GM18909 (cell line): ENCODE measurements at regions not wholly inside any gene's neighbourhood (a gene's known extent, or its start where the extent isn't known, plus 50 kb on each side); places are given as distances from the start of the nearest gene placed in this dataset.
"Not testable (repeated sequence)": the region's sequence is repeated elsewhere in the genome, so short reads cannot be mapped to it uniquely, and the experiment has no call there.

Experiments
- ATAC-seq: cut with Tn5 transposase; IDR thresholded peaks from one replicate; pipeline ENCODE4 v1.9.1; 2021; ENCODE audit warnings: mild to moderate bottlenecking; ENCODE audit not compliant: unreplicated experiment, poor library complexity

DNA sequence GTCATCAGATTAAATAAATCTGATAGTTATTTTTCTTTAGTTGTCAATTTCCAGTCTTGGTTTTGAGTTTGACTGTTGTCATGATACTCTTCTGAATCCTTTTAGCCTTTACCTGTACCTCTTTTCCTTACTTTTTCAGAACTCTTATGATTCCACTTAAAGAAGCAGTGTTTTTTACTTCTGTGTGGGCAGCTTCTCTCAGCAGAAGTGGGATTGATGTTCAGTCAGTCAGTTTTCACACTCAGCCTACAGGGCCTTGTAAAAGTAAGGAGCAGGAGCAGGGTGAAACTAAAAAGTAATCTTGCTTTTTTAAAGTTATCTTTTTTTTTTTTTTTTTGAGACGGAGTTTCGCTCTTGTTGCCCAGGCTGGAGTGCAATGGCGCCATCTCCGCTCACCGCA, 75.1 kb downstream of the HAUS1 start:
- ATAC-seq, result no peak

DNA sequence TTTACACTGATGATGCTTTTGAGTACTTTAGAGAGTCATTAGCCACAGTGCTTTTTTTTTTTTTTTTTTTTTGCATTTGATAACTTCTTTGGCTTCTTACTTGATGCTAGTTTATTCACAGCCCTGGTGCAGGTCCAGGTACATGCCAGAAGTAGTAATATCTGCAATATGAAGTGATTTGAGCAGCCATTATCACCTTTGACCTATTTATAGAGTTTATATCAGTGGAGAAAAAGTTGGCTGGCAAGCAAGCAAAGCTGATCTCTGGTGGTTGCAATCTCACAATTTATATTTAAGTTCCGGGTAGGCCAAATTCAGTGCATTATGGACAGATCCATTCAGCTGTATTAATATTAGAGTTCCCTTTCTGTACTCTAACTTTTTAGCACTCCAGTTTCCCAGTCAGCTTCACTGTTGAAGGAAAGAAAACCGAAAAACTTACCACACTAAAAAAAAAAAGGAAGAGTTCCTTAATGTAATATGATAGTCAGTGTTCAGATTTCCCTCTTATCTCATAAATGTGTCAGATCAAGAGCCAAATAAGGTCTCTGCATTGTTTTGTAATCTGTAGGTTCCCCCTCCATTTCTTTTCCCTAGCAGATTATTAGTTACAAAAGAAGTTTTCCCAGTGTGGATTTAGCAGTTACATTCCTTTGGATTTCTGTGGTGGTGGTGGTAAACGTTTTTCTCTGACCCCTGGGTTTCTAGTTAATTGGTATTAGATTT, 78.6 kb downstream of the HAUS1 start:
- no peak for ATAC-seq

DNA sequence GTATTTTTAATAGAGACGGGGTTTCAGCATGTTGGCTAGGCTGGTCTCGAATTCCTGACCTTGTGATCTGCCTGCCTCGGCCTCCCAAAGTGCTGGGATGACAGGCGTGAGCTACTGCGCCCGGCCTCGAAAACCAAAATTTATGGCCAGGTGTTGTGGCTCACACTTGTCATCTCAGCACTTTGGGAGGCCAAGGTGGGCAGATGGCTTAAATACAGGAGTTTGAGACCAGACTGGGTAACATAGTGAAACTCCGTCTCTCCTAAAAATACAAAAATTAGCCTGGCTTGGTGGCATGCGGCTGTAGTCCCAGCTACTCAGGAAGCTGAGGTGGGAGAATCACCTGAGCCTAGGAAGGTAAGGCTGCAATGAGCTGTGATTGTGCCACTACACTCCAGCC, 80.1 kb downstream of the HAUS1 start:
- ATAC-seq, result not testable (repeated sequence)

DNA sequence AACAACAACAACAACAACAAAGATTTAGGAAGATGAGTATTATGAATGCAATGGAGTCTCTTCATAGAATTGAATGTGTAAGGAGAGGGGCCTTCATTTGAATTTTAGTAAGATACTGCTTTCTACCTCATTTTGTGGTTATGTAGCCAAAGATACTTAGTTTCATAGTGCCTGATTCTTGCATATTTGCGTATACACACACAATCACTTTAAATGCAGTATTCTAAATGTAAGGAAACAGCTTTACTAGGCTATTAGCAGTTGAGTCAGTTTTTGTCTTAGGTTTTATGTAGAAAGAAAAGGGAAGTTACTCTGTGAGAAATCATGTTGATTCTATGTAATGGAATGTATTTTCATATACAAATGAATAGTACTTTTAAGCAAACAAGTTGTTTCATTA, 80.5 kb downstream of the HAUS1 start:
- ATAC-seq, result no peak

DNA sequence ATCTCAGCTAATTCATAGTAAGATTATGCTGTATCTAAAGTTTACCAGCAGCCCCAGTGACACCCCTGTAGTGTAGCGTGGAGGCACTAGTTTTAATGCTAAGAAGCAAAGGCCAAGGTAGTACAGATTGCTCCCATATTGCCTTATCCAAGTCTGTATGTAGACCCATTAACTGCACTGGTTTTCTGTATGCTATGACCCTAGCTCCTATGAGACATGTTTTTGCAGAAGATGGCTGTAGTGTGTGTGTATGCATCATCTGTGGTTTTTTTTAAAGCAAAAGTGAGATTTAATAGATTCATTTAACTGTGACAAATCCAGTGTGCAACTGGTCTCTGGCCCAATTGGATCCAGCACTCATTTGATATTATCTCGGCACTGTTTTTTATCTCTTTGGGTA, 86.5 kb downstream of the HAUS1 start:
- no peak for ATAC-seq

DNA sequence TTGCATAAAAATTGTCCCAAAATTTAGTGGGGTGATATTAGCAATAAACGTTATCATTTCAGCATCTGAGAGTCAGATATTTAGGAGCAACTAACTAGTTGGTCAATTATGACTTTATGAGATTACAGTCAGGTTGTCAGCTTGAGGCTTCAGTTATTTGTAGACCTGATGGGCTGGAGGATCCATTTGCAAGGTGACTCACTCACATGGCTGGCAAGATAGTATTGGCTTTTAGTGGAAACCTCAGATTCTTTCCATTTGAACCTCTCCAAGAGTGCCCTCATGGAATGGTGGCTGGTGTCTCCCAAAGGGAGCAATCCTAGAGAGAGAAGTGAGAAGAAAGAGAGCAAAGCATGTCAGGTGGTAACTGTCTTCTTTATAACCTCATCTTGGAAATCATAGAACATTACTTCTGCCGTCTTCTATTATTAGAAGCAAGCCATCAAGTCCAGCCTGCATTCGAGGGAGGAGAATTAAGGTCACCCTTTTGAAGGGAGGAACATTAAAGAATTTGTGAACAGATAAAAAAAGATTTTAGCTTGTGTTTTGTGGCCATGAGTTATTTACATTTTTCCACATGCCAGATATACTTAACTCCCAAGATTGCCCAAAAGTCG, 92.5 kb downstream of the HAUS1 start:
- ATAC-seq, result no peak

DNA sequence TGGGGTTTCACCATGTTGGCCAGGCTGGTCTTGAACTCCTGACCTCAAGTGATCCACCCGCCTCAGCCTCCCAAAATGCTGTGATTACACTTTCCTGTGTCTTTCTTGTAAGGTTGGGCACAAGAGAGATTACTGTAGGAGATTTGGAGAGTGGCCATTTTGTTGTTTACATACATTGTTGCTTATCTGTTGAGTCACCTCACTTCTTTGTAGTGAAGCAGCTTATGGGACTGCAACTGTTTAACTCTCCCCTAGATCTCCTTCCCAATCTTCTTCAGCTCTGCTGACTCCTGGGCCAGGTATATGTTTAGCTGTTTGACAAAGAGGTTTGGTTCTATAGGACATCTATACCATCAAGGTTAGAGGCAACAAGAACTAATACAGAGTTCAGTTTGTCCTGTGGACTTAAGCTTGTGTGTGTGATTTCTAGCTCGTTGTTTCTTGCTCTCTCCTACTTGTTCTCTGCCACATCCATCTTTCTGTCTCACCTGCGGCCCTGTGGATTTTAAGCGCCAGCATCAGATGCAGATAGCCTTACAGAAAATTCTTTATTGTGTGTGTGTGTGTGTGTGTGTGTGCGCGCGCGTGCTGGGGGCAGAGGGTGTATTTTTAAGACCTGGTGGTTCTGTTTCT, 95.4 kb downstream of the HAUS1 start:
- no peak for ATAC-seq

DNA sequence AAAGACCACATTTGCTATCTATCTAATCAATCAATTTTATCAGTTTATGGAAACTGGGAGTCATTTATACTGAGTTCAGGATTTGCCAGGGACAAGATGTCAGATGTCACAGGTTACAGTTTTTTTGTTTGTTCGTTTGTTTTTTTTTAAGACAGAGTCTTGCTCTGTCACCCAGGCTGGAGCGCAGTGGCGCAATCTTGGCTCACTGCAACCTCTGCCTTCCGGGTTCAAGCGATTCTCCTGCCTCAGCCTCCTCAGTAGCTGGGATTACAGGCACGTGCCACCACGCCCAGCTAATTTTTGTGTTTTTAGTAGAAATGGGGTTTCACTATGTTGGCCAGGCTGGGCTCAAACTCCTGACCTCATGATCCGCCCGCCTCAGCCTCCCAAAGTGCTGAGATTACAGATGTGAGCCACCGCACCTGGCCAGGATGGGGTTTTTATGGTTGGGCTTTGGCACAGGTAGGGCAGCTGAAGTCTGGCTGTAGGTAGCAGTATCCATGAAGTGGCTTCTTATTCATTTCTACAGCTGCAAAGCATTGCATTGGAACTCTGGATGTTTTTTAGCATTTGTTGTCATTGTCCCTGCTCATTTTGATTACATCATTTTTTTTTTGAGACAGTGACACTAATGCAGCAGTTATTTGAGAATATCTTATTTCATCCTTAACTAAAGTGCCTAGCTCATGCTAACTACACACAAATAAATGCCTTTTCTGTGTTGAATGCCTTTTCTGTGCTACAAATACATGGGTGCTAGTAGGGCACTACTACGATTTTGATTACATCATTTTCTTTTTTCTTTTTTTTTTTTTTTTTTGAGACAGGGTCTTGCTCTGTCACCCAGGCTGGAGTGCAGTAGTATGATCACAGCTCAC, 96.2 kb downstream of the HAUS1 start:
- not testable (repeated sequence) for ATAC-seq

DNA sequence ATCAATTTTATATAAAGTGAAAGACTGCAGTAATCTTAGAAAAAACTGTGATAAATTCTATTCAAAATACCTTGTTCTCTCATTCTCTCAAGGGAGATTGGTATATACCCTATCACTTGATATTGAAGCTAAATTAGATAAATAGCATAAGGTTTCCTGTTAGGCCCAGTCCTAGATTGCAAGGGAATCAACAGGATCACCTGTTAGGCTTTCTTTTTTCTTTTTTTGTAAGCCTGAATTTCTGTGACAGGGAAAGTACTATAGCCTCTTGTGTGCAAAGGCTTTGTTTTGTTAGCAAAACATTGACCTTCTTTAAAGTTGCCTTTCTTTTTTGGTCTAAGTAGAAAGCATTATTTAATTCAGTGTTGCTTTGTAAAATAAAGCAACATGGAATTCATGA, 100.0 kb downstream of the HAUS1 start:
- ATAC-seq, result no peak

DNA sequence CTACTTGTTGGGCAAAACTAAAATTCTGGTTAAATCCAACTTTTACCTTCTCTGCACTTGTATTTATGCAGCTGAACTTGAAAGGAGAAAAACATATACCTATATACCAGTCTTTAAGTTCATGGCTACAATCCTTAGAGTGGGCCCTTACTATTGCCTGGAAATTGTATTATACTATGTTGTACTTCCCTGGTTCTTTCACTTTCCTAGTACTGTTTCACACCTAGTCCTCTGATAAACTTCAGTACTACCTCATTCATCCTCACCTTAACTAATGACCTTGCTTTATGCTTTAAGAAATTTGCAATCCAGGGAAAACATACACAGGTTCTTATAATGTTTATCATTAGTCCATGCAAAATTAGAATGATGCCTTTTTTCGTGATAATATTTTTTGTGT, 103.8 kb downstream of the HAUS1 start:
- no peak for ATAC-seq

DNA sequence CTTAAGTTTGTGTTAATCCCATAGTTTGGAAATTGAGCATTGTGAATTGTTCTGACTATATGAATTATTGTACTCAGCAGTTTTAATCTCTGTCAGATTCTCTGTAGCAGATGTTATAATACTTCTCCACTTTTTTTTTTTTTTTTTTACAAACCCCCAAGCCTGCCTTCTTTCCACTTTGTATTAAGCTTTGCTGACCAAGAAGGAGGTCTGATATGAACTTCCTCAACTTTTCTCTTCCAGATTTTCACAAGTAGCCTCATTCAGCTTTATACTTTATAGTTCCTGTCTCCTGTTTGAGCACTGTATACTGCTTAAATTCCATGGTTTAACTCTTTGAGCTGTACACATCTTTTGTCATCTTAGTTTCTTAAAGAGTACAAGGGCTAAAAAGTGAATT, 105.0 kb downstream of the HAUS1 start:
- ATAC-seq, result no peak

DNA sequence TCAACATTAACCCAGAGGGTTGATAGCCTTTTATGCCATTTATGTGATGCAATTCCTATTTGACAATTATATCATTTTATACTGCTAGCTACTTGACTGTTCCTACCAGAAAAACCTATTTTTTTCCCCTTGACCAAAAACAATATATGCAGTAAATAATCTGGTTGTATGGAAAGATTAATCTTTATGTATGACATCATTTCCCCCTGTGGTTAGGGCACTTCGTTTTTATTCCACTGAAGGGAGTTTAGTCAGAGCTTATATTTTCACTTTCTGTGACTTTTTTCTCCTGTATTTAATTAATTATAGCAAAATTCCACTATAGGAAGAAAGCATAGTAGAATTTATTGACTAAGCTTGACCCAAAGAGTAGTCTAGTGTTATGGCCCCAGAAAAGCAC, 107.6 kb downstream of the HAUS1 start:
- ATAC-seq, result no peak

DNA sequence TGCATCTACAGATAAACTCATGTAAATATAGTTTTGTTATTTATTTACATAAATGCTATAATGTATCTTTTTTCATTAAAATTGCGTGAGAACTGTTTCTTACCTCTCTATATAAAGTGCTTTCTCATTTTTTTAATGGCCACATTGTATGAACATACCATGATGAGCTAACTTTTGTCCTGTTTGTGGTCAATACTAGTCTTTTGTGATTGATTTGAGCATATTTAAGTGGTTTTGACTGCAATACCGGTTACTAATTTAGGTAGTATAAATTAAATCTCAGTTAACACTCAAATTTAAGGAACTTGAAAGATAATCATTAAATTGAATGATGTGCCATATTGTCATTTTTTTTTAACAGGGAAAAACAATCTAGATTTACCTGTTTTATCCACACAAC, 108.2 kb downstream of the HAUS1 start:
- no peak for ATAC-seq

DNA sequence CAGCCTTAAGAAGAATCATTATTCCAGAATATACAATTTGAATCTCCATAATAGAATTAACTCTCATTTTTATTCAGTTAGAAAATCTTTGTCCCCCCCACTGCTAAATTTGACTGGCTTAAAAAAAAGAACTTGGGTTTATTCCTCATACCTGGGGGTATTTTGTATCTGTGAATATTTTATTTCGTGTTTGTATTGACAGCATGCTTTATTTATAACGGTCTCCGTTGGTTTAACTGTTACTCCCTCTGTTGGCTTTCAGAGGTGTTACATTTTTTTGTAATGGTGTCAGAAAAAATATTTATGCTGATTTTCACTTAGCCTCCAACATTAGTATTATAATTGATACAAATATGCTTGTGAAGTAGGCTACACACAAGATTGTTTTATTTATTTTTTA, 109.1 kb downstream of the HAUS1 start:
- ATAC-seq, result no peak

DNA sequence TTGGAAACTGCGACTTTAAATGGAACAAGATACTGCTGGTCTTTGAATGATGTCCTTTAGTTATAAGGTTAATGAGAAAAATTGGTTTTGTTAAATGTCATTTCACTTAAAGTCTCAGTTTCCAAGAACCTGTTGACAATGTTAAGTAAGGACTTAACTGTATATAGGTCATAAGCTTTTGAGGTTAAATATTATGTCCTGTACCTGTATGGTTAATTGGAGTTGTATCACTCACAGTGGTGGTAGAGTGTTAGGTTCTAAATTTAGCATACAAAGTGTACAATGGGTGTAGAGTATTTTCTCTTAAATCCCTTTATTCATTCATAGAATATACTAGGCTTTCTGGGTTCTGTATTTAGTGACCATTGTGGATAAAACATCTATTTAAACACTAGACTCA, 110.2 kb downstream of the HAUS1 start:
- ATAC-seq, result no peak

DNA sequence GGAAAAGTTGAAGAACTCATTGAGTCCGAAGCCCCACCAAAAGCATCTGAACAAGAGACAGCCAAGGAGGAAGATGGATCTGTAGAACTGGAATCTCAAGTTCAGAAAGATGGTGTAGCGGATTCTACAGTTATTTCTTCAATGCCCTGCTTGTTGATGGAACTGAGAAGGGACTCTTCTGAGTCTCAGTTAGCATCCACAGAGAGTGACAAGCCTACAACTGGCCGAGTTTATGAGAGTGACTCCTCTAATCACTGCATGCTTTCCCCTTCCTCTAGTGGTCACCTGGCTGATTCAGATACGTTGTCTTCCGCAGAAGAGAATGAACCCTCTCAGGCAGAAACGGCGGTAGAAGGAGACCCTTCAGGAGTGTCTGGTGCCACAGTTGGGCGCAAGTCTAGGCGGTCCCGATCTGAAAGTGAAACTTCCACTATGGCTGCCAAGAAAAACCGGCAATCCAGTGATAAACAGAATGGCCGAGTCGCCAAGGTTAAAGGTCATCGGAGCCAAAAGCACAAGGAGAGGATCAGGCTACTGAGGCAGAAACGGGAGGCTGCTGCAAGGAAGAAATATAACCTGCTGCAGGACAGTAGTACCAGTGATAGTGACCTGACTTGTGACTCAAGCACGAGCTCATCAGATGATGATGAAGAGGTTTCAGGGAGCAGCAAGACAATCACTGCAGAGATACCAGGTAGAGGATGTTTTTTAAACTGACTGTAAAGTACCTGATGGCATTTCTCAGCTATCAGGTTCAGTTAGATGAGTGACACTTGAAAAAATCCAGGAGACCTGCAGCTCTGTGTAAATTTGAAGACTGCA, 111.9 kb downstream of the HAUS1 start:
- no peak for ATAC-seq

DNA sequence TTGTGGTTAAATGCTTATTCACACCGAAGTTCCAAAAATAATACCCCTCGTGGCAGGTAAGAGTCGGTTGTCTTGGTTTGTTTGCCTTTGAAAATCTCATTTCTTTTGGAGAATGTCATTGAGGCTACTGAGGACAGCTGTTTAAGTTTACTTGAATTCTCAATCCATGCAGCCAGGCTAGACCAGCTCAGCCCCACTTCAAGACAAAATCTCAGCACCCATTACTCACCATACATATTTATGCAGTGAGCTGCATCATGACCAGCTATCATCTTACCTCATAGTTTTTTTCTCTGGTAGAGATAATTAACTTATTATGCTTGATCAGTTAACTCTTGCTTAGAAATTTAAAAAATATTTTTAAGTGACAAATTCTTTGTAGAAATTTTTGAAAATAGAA, 115.9 kb downstream of the HAUS1 start:
- ATAC-seq, result no peak

DNA sequence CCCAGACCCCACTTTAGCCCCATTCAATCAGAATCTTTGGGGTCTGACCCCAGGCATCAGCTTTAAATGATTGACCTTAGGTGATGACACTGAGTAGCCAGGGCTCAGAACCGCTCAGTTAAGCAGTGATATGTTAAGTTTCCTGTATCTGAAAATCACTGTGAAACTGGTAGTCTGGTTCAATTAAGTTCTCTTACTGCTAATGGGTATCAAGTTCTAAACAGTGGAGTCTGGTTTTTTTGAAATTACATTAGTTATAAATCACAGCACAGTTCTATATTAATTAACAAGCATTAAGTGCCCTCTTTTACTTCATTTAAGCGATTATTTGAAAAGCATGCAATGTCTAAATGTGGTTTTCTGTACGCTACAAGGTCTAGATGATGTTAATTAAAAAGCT, 117.9 kb downstream of the HAUS1 start:
- no peak for ATAC-seq

DNA sequence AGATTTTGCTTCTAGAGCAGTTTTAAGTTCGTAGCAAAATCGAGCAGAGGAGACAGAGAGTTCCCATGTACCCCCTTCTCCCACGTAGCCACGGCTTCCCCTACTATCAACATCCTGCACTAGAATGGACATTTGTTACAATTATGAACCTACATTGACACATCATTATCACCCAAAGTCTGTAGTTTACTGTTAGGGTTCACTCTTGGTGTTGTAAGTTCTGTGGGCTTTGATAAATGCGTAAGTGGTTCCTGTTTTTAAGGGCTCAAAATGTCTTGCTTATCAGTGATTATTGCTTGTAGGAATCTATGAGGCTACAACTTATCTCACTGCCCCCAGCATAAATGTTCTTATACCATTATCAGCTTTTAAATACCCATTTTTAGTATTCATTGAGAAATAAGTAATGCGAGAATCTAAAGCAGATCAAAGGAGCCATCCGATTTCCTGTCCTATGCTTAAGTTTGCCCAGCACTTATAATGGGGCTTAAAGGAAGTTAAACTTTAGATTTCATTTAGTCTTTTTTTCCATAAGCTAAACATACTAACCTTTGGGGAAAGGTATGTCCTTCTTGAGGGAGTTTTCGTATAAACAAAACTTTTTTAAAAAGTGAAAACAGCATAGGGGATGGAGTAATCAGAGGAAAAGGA, 118.7 kb downstream of the HAUS1 start:
- ATAC-seq, result no peak
